NCI-H2107 treated with DMSO at 0.1 percent for 48 hours (cell line): ENCODE measurements at regions not wholly inside any gene's neighbourhood (a gene's known extent, or its start where the extent isn't known, plus 50 kb on each side); places are given as distances from the start of the nearest gene placed in this dataset.

ENCODE experiments used
- DNase-seq: peaks from one replicate; lab custom pipeline; 2025; ENCODE audit not compliant: unreplicated experiment; lab: John Stamatoyannopoulos, UW

DNA sequence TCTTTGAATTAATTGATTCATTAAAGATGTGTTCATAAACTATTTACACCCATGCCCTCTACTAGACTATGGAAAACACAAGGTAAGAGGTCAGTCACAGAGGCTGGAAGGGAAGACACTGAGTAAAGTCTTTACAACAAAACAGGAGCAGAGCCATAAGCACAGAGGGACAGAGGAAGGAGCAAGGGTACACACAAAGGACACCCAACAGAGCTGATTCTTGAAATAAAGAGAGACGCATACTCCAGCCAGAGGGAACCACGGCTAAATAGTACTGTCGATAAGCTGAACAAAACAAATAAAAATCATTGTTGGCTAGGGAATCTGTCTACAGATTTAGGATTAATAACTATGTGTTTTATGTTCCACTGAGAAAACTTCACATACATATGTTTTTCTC is 289.2 kb downstream of the EFNB2 start:
- DNase-seq = no peak

DNA sequence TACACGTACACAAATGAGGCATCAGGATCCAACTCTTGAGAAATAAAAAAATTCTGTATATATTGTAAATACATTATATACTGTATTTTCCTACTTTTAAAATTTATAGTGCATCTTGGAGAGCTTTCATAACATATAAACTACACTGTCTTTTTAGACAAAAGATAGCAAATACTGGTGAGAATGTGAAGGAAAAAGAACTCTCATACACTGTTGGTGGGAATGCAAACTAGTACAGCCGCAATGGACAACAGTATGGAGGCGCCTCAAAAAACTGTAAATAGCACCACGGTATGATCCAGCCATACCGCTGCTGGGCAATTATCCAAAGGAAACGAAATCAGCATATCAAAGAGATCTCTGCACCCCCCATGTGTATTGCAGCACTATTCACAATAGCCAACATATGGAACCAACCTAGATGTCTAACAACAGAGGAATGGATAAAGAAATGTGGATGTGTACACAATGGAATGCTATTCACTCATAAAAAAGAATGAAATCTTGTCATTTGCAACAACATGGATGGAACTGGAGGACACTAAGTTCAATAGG is 292.4 kb downstream of the EFNB2 start:
- no peak for DNase-seq

DNA sequence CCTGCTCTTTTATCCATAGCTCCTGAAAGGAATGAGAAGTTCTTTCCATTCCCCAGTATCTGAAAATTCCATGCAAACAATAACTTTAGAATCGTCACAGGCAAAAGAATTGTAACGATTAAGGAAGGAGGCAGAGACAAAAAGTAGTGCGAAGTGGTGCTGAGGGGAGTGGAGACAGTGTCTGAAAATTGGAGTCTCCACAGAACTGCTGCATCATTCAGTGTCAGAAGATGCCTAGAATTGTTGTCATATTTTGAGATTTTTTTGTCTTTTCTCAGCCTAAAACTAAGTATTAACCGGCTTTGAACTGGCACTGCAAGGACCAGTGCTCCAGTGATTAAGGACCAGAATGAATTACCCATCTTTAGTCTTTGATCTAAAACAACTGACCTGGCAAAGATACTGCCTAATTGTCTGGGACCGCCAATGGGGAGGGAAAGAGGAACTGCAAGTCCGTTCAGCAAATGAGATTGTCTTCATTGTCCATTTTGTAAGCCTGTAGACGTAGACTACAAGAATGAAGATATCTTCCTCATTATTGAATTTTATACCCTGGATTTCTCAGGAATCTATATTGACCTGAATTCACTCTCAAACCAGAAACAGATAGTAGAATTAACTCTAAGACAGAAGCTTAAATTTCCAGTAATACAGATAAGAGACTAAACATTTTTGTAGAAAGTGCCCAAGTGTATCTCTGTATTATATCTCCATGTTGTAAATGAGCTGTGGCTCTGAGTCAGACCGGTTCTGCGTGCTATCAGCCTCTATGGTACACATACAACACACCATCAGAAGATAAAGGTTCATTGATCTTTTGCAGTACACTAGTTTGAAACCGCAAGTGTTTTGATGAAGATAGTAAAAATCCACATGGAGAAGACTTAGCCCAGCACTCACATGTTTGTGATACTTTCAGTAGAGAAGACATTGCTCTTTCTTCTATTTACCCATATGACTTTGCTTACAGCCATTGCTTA is 293.2 kb downstream of the EFNB2 start:
- no peak for DNase-seq

DNA sequence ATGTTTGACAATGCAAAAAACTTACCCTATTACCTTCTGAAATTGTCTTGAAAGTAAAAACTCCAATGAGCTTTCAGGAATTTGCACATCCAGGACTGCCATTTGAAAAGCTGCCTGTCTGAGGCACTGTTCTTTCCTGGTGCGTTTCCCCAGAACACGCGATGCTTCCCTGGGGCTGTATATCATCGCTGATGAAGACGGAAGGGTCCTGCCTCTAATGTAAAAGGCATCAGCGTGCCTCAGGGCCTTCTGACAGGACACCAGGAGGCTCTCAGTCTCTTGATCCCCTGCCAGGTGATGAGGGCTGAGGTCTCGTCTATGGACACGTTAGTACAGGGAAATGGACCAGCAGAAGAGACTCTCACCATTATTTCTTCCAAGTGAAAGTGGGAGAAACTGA is 296.8 kb downstream of the EFNB2 start:
- DNase-seq = no peak

DNA sequence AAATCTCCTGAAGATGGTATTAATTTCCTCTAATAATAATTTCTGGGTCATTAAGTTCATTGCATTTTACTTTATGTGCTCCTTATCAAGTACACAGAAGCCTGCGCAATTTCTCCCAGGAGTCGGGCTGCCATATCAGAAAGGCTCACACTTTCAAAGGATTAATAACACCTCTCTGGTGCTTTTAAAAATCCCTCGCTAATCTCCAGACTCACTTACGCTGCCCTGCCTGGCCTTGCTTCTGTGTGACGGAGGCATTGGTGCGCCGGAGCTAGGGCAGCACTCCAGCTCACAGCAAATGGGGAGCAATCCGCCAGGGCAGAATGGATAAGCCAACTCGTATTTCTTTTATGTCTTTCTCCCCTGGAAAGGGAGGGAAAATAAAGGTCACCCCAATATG is 300.8 kb downstream of the EFNB2 start:
- no peak for DNase-seq

DNA sequence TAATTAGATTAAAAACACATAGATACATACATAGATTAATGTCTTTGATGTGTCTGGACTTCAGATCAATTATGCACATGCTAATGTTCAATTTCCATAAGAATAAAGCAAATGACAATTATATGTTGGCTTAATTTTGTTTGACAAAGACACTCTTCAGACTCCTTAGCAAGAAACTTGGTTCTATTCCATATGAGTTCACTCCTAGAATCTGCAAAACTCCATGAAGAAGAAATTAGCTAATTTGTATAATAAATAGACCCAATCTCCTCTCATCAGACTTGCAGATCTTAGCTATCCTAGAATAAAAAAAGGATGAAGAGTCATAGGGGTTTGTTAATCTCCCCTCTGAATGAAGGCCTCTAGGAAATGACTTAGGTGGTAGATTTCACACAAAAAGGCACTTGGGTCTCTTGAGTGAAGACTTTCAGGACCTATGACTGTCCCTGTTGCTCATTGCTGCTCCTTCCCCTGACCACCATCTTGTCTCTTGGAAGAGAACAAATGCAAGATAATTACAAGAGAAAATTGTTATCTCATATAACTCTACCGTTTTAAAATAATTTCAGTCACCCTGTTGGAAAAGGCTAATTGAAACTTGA is 302.2 kb downstream of the EFNB2 start:
- no peak for DNase-seq

DNA sequence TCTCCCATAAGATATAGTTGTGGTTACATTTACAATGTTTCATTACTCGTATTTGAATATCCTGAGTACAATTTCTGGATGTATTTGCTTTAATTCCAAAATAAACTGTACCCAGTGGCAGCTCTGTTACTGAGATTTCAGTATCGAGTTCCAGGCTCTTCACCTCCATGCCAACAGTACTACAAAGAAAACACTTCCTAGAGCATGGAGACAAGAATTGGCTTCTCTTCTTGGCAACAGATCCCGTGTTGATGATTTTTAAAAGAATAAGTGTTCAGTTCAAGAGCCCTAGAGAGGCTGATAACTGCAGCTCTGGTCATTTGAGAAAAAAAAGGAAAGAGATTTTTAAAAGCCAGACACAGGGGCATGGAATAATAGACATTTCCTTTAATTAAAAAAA is 302.8 kb downstream of the EFNB2 start:
- DNase-seq = no peak

DNA sequence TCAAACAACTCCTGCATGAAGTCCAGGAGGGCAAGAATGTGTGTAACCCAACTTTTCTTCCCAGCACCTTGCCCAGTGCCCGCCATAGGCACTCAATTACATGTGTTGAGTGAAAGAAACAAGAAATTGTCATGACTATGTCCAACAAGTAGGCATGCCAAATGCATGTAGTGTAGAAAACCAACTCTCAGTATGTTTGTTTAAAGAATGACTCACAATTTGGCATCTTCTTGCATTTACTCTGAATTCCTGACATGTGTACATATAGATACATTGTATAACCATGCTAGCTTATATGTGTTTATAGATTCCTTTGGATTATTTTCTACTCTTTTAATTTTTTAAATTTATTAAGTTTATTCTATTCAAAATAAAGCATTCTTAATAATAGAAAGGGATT is 305.0 kb downstream of the EFNB2 start:
- DNase-seq = no peak

DNA sequence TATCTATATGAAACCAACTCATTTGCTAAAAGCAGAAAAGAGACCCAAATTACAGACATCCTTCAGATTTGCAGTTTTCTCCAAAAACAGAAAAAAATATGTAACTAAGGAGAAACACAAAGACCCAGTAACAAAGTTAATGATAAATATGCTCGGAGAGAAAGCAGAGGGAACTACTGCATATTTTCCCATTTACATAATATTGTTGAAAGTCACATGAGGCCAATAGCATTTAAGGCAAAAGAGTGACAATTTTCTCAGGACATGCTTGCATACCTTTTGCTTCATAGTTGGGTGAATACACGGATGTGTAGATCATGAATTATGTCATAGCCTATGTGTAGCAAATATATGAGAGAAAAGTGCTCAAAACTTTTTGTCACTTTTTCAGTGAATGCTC is 310.3 kb downstream of the EFNB2 start:
- no peak for DNase-seq

DNA sequence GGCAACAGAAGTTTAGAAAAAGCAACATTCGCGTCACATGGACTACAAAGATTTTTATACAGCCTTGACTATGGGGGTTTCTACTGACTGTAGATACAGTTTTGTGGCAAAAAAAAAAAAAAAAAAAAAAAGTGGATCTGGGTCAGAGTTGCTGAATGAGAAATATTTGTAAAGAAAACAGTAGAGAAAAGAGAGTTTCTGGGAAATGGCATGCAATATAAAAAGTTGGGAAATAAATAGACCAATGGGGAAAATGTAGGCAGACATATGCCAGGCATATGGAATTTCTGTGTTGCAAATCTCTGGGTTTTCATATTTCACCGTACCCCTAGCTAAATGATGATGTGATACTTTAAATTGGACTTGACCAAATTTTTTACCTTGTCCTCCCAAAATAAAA is 315.3 kb downstream of the EFNB2 start:
- no peak for DNase-seq

DNA sequence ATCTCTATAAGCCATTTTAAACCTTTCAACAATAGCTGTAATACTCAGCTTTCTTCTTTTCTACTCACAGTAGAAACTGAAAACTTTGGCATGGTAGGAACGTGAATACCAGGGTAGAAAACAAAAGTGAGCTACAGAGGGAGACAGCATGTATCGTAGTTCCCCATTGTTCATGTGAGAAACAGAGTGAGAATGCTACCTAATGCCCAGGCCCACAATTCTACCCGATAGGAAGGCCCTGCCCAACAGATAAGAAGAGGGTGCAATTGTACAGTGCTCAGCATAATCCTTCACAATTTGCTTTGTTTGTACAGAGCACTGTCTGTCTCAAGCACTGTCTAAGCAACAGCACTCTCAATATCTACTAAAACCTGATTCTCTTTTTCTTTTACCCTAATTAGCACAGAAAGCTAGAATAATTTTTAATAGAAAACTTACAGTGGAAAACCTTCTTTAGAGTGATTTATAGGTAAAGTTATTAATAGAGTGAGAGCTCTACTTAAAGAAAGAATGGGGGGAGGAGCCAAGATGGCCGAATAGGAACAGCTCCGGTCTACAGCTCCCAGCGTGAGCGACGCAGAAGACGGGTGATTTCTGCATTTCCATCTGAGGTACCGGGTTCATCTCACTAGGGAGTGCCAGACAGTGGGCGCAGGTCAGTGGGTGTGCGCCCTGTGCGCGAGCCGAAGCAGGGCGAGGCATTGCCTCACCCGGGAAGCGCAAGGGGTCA is 322.3 kb downstream of the EFNB2 start:
- no peak for DNase-seq

DNA sequence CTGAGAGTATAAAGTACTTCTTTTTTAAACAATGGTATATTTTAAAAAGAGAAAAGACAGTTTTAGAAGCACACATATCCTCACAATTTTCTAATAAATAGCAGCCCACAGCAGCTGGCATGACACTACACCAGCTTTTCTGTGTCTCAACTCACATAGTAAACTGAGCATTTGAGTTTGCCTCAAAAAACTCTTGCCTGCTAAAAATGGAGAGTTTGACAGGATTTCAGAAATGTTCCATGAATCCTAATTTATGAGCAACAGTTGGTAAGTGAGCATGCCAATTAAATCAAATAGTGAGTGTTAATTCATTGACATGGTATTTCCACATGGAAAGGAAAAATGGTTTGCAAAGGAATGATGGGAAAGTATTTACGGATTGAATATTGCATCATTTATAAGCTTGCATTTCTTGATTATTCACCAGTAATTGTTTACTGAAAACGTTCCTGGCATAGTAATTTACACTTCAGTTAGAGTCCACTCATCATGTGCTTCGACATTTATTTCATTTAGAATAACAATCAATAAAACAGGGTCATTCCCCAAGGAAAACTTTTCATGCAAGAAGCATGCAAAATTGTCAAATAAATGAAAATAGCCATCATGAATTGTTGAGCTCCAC is 323.0 kb downstream of the EFNB2 start:
- DNase-seq = no peak

DNA sequence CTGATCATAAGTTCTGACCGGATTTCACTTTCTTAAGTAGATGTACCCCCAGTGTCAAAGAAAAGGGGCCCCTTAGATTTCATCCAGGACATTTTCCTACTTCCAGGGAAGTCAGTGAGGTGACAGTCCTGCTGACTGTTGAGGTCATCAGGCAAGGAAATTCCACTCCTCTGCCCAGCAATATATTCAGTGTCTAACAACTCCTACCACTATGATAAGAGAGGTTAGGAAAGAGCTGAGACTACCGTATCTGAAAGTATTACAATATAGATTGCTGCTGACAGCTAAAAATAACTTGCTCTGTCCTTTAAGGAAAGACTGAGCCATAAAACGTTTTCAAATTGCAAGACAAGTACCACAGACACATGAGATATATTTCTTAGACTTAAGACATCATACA is 325.1 kb downstream of the EFNB2 start:
- DNase-seq = no peak

DNA sequence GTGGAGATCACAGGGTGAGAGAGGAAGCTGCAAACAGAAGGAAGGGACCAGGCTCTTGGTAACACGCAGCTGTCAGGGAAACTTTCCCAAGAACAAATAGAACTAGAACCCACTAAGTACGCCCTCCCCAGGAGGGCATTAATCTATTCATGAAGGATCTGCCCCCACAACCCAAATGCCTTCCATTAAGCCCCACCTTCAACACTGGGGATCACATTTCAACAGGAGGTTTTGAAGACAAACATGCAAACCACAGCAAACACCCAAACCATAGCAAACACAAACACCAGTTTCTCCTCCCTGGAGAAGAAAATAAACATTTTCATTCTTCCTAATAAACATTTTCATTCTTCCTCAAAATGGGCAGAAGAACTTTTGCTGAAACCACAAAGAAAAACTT is 329.6 kb downstream of the EFNB2 start:
- no peak for DNase-seq

DNA sequence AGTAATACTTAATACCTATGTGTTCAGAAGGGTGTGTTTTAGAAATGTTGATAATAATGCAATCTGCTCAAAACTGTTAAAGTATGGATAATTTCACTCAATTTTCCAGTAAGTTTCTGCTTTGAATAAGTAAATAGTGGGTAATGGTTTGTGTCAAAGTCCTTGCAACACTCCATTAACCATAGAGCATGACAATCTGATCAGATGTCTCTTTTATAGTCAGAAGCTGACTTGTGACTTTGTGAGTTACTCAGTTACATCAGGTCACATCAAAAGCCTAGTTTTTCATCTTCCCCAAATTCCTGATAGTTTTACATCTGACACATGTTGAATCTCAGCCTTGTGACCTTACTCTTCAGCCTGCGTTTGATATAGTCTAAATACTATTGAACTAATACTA is 338.0 kb downstream of the EFNB2 start:
- no peak for DNase-seq

DNA sequence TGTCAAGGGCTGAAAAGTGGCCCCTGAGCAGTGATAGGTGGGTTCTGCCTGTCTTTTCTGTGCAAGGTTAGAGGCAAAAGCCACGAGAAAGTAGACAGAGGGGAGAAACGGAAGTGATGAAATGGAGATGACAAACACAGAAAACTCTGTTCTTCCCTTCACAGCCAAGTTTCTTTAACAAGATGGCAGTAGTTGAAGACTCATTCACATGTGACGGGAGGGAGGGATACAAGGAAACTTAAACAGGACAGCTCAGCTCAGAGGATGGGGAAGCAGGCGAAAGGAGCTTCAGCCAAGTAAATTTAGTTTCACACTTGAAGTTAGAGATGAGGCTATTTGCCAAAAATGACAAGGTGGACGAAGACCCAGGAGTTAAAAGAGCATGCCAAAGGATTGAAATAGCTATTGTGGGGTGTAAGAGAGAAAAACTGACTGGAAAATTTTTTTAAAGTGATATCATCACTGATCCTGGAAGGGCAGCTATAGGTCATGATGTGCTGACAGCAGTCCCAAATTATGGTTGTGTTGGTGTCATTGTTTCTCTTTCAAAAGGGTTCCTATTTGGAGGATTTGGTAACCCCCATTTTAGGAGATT is 347.9 kb downstream of the EFNB2 start:
- DNase-seq = no peak

DNA sequence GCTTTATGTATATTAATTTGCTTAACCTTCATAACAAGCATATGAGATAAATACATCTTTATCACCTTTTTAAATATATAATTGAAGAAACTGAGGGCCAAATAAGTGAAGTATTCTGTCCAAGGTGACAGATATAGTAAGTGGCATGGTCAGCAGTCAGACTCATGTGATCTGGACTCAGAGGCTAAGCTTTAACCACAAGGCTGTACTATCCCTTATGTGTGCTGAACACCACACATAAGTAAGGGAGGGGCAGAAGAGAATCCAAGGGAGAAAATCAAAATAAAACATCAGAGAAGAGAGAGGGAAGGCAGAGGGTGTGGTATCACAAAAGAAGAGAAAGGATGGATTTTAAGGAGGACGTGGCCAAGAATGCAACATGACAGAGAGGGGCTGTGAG is 348.4 kb downstream of the EFNB2 start:
- no peak for DNase-seq

DNA sequence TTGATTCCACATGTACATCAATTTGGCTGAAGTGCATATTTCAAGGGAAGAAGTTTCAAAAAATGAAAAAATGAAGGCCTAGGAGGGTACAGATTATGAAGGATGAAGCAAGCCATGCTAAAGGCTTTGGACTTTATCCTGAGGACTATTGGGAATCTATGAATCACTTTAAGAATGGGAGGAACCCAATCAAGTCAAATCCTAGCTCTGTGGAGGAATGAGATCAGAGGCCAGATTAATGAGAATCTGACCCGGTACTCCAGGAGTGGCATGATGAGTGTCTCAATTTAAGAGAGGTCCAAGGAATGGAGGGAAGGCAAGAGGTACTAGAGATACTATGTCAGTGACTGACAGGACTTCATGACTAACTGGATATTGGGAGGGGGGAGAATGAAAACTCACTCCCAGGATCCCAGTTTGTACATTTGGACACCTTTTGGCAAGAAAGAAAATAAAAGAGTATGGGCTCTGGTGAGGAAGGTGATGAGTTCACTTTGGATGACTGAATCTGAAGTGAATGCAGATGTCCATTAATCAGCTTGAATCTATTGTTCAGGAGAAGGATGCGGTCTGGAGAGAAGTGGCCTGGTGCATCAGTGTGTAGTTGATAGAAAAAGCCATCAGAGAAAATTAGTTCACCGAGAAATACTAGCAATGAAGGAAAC is 349.0 kb downstream of the EFNB2 start:
- no peak for DNase-seq

DNA sequence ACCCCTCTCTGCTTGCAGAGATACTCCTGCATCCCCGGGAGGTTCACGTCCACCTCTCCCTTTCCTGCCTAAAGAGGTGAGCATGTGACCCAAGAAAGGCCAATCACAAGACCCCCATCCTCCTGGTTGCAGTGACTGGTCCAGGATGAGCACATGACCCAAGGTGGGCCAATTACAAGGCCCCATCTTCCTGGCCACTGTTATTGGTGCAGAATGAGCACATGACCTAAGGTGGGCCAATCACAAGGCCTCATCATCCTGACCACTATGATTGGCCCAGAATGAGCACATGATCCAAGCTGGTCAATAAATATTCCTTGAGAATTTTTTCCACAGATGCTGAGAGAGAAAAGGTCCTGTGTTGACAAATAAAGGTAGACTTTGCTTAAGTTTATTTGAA is 350.7 kb downstream of the EFNB2 start:
- DNase-seq = no peak

DNA sequence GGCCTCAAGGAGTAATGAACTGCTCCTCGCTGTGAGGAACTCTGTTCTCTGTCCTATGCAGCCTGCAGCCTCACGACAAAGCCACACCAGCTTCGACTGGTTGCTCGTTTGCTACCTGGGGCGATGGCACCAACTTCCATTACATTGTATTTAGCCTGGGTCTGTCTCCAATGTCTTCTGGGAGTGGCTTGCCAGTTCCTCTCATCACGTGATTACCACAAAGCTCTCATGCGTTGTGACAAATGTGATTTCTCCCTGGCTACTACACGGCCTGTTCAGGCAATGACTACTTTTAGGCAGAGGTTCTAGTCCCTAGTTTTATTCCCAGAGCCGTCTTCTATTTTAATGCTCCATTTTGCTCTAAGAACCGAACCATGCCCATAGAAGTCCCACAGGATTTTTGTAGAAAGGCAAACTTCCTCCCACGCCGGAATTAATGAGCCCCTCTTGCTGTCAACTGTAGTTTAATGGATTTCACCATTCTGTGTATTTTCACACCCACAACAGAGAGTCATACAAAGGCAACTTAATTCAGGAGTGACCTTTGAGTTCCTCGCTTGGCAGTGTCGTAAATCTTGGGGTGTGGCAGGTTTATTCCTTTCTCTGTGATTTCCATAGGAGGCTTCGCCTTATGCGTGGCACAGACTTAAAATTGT is 351.9 kb downstream of the EFNB2 start:
- no peak for DNase-seq
